ENCODE measurements at regions not wholly inside any gene's neighbourhood (a gene's known extent, or its start where the extent isn't known, plus 50 kb on each side); places are given as distances from the start of the nearest gene placed in this dataset.

DNA sequence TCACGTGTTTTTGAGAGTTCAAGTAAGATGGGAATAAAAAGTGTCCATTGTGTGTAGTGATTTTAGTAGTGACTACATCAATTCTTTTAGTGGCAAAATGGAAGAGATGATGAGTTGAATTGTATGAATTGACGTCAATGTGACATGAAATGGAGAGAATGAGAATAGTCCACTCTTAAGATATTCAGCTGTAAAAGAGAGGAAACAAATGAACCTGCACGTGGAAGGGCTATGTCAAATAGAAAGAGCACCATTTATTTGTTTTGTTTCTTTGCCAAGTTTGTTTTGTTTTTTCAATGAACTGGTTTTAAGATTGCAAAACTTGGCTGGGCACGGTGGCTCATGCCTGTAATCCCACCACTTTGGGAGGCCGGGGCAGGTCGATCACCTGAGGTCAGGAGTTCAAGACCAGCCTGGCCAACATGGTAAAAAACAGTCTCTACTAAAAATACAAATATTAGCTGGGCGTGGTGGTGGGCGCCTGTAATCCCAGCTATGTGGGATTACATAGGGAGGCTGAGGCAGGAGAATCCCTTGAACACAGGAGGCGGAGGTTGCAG is 453.8 kb downstream of the TAF11L14 start:
- TF ChIP-seq CTCF (IDR thresholded peaks at IDR 0.05; ENCODE audit: poor library complexity) (no peak), EZH2 (IDR thresholded peaks at IDR 0.05; ENCODE audit: borderline replicate concordance) (no peak)
